ENCODE measurements at regions not wholly inside any gene's neighbourhood (a gene's known extent, or its start where the extent isn't known, plus 50 kb on each side); places are given as distances from the start of the nearest gene placed in this dataset.

GRCh38 chr3:177739461-177739860 is 542.2 kb upstream of the TBL1XR1 start:
- no peak overlapping the region for H3K4me3 ChIP-seq (ENCODE audit: low read depth, low read length)
- DNase-seq (ENCODE audit: low read depth): no peak
- TF ChIP-seq MAX (IDR thresholded peaks at IDR 0.05; ENCODE audit: low read depth, low read length) (no peak), POLR2A (IDR thresholded peaks at IDR 0.05; ENCODE audit: extremely low read depth, insufficient read length) (no peak), MYC (IDR thresholded peaks at IDR 0.05; ENCODE audit: low read depth, low read length) (no peak), CTCF (IDR thresholded peaks at IDR 0.05; ENCODE audit: low read depth, low read length) (no peak)

DNA sequence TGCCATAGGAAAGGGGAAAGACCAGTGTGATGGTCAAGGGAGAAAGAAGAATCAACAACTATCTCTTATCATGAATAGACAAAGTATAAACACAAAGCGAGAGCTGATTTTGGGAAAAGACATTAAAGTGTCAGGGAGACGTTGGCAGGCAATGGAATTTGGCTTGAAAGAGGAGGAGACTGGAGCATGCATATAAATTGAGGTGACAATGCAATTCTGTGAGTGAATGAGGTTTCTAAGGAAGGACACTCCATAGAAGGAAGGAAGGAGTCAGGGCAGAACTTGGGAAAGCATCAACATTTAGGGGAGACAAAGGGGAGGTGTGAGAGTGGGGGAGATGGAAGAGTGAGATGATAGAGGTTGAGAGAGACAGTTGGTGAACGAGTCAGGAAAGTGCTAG is 543.0 kb upstream of the TBL1XR1 start:
- DNase-seq (ENCODE audit: low read depth): no peak

GRCh38 chr3:177742273-177742672 is 545.0 kb upstream of the TBL1XR1 start:
- no peak for TF ChIP-seq MYC (IDR thresholded peaks at IDR 0.05; ENCODE audit: low read depth, low read length)
- no peak for TF ChIP-seq MAX (IDR thresholded peaks at IDR 0.05; ENCODE audit: low read depth, low read length)
- TF ChIP-seq CTCF (IDR thresholded peaks at IDR 0.05; ENCODE audit: low read depth, low read length): no peak
- no peak for TF ChIP-seq POLR2A (IDR thresholded peaks at IDR 0.05; ENCODE audit: extremely low read depth, insufficient read length)
- H3K4me3 ChIP-seq (ENCODE audit: low read depth, low read length): no peak overlapping the region
- DNase-seq (ENCODE audit: low read depth): no peak

More for the DNA sequence above, 543.0 kb upstream of the TBL1XR1 start:
- no peak overlapping the region for H3K4me3 ChIP-seq (ENCODE audit: low read depth, low read length)
- no peak for TF ChIP-seq MYC (IDR thresholded peaks at IDR 0.05; ENCODE audit: low read depth, low read length)
- TF ChIP-seq CTCF (IDR thresholded peaks at IDR 0.05; ENCODE audit: low read depth, low read length): no peak
- TF ChIP-seq MAX (IDR thresholded peaks at IDR 0.05; ENCODE audit: low read depth, low read length): no peak
- no peak for TF ChIP-seq POLR2A (IDR thresholded peaks at IDR 0.05; ENCODE audit: extremely low read depth, insufficient read length)

DNA sequence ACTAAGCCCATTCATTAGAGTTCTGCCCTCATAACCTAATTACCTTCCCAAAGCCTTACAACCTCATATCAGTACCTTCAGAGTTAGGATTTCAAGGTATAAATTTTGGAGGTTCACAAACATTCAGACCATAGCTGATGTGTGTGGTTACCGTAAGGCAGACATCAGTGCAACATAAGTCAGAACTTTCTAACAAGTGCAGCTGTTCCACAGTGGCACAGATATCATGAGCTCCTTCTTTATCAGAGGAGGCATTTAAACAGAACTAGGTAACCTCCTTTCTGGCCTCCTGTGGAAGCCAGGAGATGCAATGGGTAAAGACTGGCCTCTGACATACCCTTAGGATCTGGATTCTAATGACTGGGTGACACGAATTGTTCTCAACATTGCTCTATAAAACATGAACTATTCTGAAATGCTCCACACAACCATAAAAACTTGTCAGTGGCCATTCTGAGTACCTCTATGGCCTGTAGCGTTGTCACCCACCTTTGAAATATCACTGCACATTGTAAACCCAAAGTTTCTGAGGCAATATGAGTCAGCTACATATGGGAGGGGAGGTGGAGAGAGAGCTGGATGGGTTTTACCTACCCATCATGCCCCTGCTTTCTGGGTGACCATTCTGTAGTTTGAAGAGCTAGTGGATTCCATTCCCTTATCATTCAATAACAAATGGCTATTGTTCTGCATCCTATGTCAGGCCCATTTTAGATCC is 546.0 kb upstream of the TBL1XR1 start:
- DNase-seq (ENCODE audit: low read depth): no peak
- H3K4me3 ChIP-seq (ENCODE audit: low read depth, low read length): no peak overlapping the region
- TF ChIP-seq MYC (IDR thresholded peaks at IDR 0.05; ENCODE audit: low read depth, low read length) (no peak), MAX (IDR thresholded peaks at IDR 0.05; ENCODE audit: low read depth, low read length) (no peak), POLR2A (IDR thresholded peaks at IDR 0.05; ENCODE audit: extremely low read depth, insufficient read length) (no peak), CTCF (IDR thresholded peaks at IDR 0.05; ENCODE audit: low read depth, low read length) (no peak)

DNA sequence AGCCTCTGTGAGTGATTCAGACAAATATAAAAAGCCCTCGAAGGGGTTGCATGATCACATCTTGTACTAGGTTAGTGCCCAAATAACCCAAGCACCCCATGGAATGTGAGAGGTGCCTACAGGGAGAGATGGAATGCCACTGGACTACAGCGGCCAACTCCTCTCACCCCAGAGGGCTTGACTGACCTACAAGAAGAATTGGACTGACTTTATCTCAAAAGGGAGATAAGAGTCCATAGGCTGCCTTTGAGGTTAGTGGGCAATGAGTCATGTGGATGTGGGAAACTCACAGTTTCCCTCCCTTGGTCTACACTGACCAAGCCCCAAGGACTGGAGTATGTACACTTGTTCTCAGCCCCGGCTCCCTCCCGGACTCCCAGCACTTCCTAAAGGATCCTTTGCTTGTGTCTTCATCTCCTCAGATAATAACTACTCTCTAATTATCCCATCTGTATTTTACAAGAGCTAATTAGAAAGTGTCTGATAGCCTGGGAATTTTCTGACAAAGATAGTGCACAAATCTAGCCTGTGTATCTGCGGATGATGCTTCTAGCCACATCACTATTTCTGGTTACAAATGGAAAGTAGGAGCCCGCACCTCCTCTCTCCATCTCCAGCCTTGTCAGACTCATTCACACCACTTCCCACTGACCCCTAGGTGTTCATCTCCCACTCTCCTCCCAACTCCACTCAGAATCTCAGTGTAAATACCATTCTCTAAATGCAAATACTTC is 547.8 kb upstream of the TBL1XR1 start:
- peak; percentile 41 for DNase-seq (ENCODE audit: low read depth)
- TF ChIP-seq MYC (IDR thresholded peaks at IDR 0.05; ENCODE audit: low read depth, low read length) (no peak), POLR2A (IDR thresholded peaks at IDR 0.05; ENCODE audit: extremely low read depth, insufficient read length) (no peak), MAX (IDR thresholded peaks at IDR 0.05; ENCODE audit: low read depth, low read length) (no peak), CTCF (IDR thresholded peaks at IDR 0.05; ENCODE audit: low read depth, low read length) (no peak)

More for the DNA sequence above, 547.8 kb upstream of the TBL1XR1 start:
- H3K4me3 ChIP-seq (ENCODE audit: low read depth, low read length): no peak overlapping the region
